Bronchial epithelial cell (primary cell): ENCODE measurements at regions not wholly inside any gene's neighbourhood (a gene's known extent, or its start where the extent isn't known, plus 50 kb on each side); places are given as distances from the start of the nearest gene placed in this dataset.
A peak's percentile ranks its signal among the peaks of the same experiment; 100 is the strongest.

ENCODE experiments used
- DNase-seq: peaks from one replicate; pipeline ENCODE4 v3.0.0-alpha.2; 2010; ENCODE audit warnings: low read depth
- FAIRE-seq: peaks from 2 replicates; lab custom pipeline; 2011; peaks lifted over from hg19 to GRCh38; lab: Jason Lieb, UNC
- H3K27me3 ChIP-seq: 2 replicates; pipeline ENCODE4 v1.5.1; 2011; ENCODE audit warnings: low read length; ENCODE audit not compliant: control insufficient read depth, insufficient read depth
- H3K36me3 ChIP-seq: 2 replicates; pipeline ENCODE4 v1.5.1; 2011; ENCODE audit warnings: low read length; ENCODE audit not compliant: control insufficient read depth, insufficient read depth
- H3K4me3 ChIP-seq: 2 replicates; pipeline ENCODE4 v1.5.1; 2011; ENCODE audit warnings: mild to moderate bottlenecking, low read depth, low read length, control low read depth
- CTCF ChIP-seq: IDR thresholded peaks from 2 replicates; pipeline ENCODE4 v1.5.1; 2011; ENCODE audit warnings: mild to moderate bottlenecking, moderate library complexity, low read length, control low read depth, inconsistent platforms; ENCODE audit not compliant: insufficient read depth, severe bottlenecking

- Histone ChIP-seq H3K27me3 (no peaks in the 10 kb centered on the region), H3K36me3 (no peaks in the 10 kb centered on the region), H3K4me3 (no peak overlapping the region)
- TF ChIP-seq CTCF = no peak
- DNase-seq (no peak), FAIRE-seq (no peak)
These were observed 80.9 kb upstream of the F13A1 start for GRCh38 chr6:6401401-6401800.

DNA sequence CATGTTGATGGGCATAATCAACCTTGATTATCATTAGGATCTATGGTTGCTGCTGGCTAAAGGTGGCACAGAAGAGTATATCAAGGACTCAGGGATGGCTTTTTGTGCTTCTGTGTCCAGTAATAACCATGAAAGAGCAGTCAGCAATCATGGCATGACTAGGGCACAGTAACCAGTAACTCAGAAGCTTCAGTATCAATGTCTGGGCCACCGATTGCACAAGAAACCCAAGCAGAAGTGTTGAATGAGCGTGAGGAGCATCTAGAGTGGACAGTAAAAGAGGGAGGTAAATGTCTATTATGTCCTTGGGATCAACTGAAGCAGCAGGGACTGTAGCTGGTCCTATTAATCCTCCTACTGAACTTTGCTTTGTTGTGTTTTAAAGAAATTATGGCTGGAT is 81.5 kb upstream of the F13A1 start:
- DNase-seq (no peak), FAIRE-seq (no peak)
- no peaks in the 10 kb centered on the region for H3K27me3 ChIP-seq
- TF ChIP-seq CTCF = no peak
- H3K36me3 ChIP-seq = no peaks in the 10 kb centered on the region
- H3K4me3 ChIP-seq = no peak overlapping the region

- Histone ChIP-seq H3K36me3 (no peaks in the 10 kb centered on the region), H3K4me3 (no peak overlapping the region), H3K27me3 (no peaks in the 10 kb centered on the region)
- no peak for TF ChIP-seq CTCF
- DNase-seq (no peak), FAIRE-seq (no peak)
These were observed 82.1 kb upstream of the F13A1 start for GRCh38 chr6:6402591-6402990.

DNA sequence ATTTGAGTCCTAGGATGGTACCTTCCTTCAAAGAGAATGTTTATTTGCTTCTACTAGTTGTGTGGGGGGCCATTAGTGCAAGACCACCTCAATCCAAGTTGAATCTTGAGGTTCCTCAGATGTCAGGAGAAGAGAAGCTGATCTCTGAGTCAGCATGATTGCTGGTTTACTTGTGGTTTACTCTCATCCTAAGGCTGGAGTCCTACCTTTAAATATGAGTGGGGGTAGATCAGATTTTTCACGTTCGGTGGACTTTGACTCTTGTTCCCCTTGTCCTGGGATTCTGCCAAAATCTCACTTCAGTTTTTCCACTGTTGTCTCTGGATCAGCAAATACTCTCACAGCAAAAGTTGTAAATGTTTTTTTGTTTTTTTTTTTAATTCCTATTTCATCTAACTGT is 84.6 kb upstream of the F13A1 start:
- TF ChIP-seq CTCF = no peak
- Histone ChIP-seq H3K36me3 (no peaks in the 10 kb centered on the region), H3K27me3 (no peaks in the 10 kb centered on the region), H3K4me3 (no peak overlapping the region)
- FAIRE-seq (no peak), DNase-seq (peak; percentile 17)

DNA sequence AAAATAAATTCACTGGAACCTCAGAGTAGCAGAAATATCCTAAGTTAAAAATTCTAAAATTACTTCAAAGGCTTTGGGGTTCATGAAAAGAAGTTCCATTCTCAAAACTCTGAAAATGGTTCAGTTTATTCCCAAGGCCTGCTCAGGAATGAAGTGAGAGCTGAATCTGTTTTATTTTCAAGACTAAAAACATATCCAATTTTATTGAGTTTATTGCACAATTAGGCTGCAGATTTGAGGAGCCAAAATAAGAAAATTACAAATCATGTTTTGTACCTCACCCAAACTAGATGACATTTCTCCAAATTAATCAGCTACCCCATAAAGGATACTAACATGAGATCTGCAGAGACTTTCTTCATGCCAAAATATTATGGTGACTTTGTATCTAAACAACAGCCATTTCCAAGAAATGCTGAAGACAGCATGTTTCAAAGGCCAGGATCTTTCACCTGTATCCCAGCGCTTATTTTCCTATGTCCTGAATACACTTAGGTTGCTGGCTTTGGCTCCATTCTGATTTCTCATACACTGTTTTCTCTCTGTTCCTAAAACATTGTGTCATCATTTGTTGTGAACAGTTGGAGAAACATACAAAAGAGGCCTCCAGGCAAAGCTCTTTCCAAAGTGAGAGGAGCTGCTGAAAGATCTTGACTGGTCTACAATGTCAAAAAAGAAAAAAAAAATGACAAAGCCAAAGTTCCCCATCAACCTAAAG is 85.7 kb upstream of the F13A1 start:
- no peak for TF ChIP-seq CTCF
- Histone ChIP-seq H3K4me3 (no peak overlapping the region), H3K36me3 (no peaks in the 10 kb centered on the region), H3K27me3 (no peaks in the 10 kb centered on the region)
- FAIRE-seq = no peak
- DNase-seq = no peak

DNA sequence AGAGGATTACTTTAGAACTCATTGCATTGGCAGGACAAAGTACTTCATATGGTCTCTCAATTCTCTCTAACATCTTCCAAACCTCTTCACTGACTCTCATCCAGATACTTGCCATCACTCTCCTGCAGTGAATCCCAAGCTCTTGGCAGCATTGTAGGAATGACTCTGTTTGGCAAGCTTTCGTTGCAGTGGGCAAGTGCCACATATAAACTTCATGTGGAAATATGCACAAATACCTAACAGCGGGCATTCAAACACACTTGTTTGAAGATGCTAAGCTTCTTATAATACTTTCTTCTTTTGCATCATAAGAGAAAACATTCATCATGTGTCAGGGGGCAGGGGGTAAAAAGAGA is 86.2 kb upstream of the F13A1 start:
- no peaks in the 10 kb centered on the region for H3K27me3 ChIP-seq
- no peaks in the 10 kb centered on the region for H3K36me3 ChIP-seq
- H3K4me3 ChIP-seq = no peak overlapping the region
- no peak for TF ChIP-seq CTCF
- DNase-seq (no peak), FAIRE-seq (no peak)
